Activated T-helper 2 cell treated with anti-CD3 and anti-CD28 coated beads, Interferon-gamma antibody, Interleukin-2, Interleukin-4, amounts not matched to agents 10 μg/mL and 5 μg/mL and 100 μg/mL, durations not matched to agents 14 hours and 24 hours and 36 hours (primary cell): ENCODE measurements at regions not wholly inside any gene's neighbourhood (a gene's known extent, or its start where the extent isn't known, plus 50 kb on each side); places are given as distances from the start of the nearest gene placed in this dataset.

ENCODE experiments used
- DNase-seq: peaks from one replicate; pipeline ENCODE4 v3.0.0; 2021; ENCODE audit warnings: low spot score
- H3K27ac Mint-ChIP-seq: one replicate; pipeline ENCODE4 v1.8.0; 2021; ENCODE audit warnings: mixed read lengths
- H3K27me3 Mint-ChIP-seq: one replicate; pipeline ENCODE4 v1.8.0; 2021; ENCODE audit warnings: low read depth, mixed read lengths
- H3K36me3 Mint-ChIP-seq: one replicate; pipeline ENCODE4 v1.8.0; 2021; ENCODE audit warnings: low read depth, mixed read lengths
- H3K4me1 Mint-ChIP-seq: one replicate; pipeline ENCODE4 v1.8.0; 2021; ENCODE audit warnings: low read depth, mixed read lengths
- H3K4me3 Mint-ChIP-seq: one replicate; pipeline ENCODE4 v1.8.0; 2021; ENCODE audit warnings: low read depth, mild to moderate bottlenecking, moderate library complexity, mixed read lengths
- H3K9me3 Mint-ChIP-seq: one replicate; pipeline ENCODE4 v1.8.0; 2021; ENCODE audit warnings: mixed read lengths
- intact Hi-C: fragments of 100-400 bp; cut with micrococcal nuclease; formaldehyde crosslinking; loops from one replicate; pipeline ENCODE4 v1.15.1; 2023

DNA sequence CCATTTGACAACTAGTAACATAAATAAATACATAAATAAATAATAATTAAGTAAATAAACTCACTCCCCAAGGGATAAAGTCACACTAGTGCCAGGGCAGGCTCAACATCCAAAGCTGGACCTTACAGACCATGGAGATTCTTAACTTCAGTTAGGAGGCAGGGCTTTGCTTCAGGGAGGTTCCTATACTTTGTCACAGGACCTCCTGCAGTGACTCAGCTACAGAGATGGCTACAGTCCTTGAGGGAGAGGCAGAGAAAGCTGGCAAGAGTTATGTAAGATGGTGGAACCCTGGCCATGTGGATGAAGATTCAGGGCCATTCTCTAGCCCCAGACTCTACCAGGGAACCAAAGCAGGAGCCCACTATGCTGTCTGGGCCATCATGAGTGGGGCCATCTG lies 74.1 kb upstream of the CADM1 start:
- Mint-ChIP-seq H3K27ac (no peak overlapping the region), H3K9me3 (no peaks in the 10 kb centered on the region), H3K27me3 (no peaks in the 10 kb centered on the region), H3K4me3 (no peak overlapping the region), H3K4me1 (no peaks in the 10 kb centered on the region), H3K36me3 (no peaks in the 10 kb centered on the region)
- intact Hi-C loops: no loop called here
- DNase-seq: no peak

DNA sequence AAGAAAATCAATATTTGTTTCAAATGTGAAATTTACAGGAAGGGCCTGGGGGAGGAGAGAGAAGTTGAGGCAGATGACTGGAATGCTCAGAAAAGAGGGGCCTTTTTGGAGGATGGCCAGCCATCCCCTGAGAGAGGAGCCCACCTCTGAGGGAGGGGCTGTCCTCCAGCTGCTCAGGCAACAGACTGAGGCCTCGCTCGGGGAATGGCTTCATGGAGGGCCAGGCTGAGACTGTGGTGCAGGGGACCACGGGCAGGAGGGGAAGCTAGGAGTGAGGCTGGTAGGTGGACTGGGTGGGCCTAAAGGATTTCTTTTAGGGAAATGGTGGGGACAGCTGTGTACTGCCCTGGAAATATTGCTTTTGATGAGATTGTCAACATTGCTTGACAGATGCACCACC lies 73.5 kb upstream of the CADM1 start:
- no peak overlapping the region for H3K27ac Mint-ChIP-seq
- no peaks in the 10 kb centered on the region for H3K36me3 Mint-ChIP-seq
- no peak for DNase-seq
- no peaks in the 10 kb centered on the region for H3K9me3 Mint-ChIP-seq
- intact Hi-C loops: no loop called here
- no peak overlapping the region for H3K4me3 Mint-ChIP-seq
- H3K4me1 Mint-ChIP-seq: no peaks in the 10 kb centered on the region
- no peaks in the 10 kb centered on the region for H3K27me3 Mint-ChIP-seq

DNA sequence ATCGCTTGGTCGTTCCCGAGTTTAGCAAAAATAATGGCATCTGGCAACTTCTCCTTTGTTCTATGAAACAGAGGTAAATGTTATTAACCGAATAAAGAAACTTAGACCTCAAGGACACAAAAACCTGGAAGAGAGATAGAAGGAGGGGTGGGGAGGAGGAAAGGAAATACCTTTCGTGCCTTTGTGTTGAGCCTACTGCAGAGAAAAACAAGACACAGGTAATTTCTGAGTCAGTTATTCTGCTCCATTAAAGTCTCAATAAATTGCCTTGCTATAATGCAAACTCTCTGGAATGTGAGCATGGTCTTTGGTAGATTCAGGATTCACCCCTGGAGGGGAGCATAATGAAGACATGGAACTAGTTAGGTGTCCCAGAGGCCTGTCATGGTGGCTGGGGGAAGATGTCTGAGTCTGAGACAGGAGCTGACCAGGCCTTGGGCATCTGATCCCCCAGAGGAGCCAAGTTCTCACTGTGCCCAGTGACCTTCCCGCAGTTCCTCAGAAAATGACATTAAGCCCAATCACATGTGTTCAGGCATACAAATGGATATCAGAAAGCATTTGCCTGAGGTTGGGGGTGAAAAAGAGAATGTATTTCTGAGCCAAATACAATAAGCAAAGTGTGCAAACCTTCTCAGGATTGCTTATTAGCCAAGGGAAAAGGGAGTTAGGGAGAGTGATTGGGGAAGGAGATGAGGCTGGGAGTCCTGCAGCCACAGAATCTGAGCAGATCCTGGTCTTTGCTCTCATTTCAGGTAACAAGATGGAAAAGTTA lies 72.6 kb upstream of the CADM1 start:
- no peak for DNase-seq
- Mint-ChIP-seq H3K27ac (no peak overlapping the region), H3K4me3 (no peak overlapping the region), H3K36me3 (no peaks in the 10 kb centered on the region), H3K27me3 (no peaks in the 10 kb centered on the region), H3K9me3 (no peaks in the 10 kb centered on the region), H3K4me1 (no peaks in the 10 kb centered on the region)
- intact Hi-C loops: no loop called here

DNA sequence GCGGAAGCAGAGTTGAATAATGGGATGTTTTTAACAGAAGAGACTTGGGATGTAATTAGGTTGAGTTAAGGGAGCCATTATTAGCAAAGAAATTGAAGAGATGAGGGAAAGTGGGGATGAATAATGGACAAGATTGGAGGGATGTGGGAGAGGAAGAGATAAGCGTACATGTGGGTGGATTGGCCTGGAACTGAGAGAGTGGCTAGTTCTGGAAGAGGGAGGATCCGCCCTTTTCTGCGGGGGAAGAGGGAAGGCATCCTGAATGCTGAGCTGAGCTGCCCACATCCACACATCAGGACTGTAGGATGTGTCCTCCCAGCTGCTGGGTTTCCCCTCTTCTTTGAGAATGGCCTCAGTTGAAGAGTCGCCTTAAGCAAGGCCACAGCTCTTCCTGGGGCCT lies 68.3 kb upstream of the CADM1 start:
- intact Hi-C loops: no loop called here
- DNase-seq: no peak
- Mint-ChIP-seq H3K36me3 (no peaks in the 10 kb centered on the region), H3K4me1 (no peaks in the 10 kb centered on the region), H3K4me3 (no peak overlapping the region), H3K27me3 (no peaks in the 10 kb centered on the region), H3K27ac (no peak overlapping the region), H3K9me3 (no peaks in the 10 kb centered on the region)

DNA sequence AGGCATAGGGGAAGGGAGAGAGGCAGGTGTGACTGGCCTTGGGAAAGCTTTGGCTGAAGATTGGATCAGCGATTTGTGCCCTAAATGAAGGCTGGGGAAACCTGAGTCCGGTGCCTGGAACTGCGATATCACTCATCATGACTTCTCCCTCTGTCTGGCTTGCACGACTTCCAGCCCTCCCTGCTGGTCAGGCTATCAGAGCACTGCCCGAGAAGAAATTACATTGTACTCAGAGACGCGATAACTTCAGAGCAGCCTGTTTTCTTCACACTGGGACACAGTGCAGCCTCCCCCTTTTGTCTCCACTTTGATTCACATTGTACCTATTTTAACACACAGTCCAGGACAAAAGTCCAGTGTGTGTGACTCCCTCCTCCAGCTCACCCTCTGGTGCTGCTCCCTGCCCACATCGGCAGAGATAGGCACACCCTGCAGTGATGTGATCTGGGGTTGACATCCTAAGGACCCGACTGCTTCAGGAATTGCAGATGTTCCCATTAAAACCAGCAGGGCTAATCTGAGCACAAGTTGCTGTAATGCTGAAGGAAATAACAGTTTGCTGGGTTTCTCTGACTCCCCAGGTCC lies 62.1 kb upstream of the CADM1 start:
- Mint-ChIP-seq H3K27me3 (no peaks in the 10 kb centered on the region), H3K9me3 (no peaks in the 10 kb centered on the region), H3K27ac (no peak overlapping the region), H3K36me3 (no peaks in the 10 kb centered on the region), H3K4me1 (no peaks in the 10 kb centered on the region), H3K4me3 (no peak overlapping the region)
- DNase-seq: no peak
- intact Hi-C loops: no loop called here

DNA sequence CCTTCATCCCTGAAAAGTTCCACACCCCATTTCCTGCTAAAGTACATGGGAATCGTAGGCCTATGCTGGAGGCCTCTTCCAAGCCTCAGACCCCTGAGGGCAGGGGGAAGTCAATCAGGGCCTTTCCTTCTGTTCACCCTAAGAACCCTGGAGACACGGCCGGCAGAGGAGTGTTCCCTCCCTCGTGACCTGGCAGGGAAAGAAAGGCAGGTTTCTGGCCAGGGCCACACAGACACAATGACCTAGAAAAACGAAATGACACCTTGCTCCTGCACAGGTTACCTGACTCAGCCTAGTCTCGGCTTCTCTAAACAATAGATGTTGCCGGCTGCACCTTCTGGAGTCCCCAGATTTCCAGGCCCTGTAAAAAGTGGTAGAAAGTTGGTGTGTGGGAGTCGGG lies 60.6 kb upstream of the CADM1 start:
- Mint-ChIP-seq H3K27me3 (no peaks in the 10 kb centered on the region), H3K27ac (no peak overlapping the region), H3K36me3 (no peaks in the 10 kb centered on the region), H3K4me1 (no peaks in the 10 kb centered on the region), H3K9me3 (no peaks in the 10 kb centered on the region), H3K4me3 (no peak overlapping the region)
- DNase-seq: no peak
- intact Hi-C loops: no loop called here

DNA sequence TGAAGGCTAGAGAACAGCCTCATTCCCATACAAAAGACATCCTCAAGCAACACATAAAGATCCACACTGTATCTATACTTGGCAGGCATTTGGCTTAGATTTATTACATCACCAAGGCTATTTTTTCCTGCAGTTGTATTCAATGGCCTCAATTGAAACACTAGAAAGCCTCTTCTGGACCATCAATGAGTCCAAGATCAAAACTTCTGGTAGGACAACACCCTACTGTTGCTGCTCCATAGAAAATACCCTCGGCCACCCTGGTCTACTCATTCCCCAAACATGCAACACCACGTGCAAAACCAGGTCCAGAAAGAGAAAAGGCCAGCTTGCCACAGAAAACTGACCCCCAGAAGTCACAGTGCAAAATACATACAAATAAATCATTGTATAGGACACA lies 56.9 kb upstream of the CADM1 start:
- Mint-ChIP-seq H3K4me1 (no peaks in the 10 kb centered on the region), H3K36me3 (no peaks in the 10 kb centered on the region), H3K27ac (no peak overlapping the region), H3K4me3 (no peak overlapping the region), H3K27me3 (no peaks in the 10 kb centered on the region), H3K9me3 (no peaks in the 10 kb centered on the region)
- DNase-seq: no peak
- intact Hi-C loops: no loop called here

DNA sequence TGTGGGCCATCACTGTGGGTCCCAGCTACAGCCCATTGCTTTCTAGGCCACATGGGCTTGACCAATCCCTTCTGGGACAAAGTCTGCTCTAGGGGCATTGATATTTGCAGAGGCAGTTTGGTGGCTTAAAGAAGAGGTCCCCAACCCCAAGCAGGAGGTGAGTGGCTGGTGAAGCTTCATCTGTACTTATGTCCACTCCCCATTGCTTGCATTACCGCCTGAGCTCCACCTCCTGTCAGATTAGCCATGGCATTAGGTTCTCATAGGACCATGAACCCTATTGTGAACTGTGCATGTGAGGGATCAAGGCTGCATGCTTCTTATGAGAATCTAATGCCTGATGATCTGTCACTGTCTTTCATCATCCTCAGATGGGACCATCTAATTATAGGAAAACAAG lies 54.4 kb upstream of the CADM1 start:
- DNase-seq: no peak
- Mint-ChIP-seq H3K36me3 (no peaks in the 10 kb centered on the region), H3K27me3 (no peaks in the 10 kb centered on the region), H3K27ac (no peak overlapping the region), H3K4me3 (no peak overlapping the region), H3K9me3 (no peaks in the 10 kb centered on the region), H3K4me1 (no peaks in the 10 kb centered on the region)
- intact Hi-C loops: no loop called here

DNA sequence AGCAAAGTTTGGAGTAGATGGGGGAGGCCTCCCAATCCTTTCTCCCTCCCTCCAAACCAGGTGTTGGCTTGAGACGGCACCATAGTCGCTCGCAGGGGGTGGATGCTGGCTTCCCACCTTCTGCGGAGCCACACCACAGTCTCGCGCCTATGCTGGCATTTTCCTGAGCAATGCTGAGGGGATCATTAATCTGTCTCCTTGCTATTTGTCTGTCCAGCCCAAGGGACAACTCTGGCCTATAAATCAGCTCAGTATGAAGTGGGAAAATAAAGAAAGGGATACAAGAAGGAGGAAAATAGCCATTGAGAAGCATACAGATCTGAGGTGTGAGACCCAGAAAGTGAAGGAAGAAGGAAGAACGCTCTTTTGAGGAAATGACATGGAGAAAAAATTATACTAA lies 53.5 kb upstream of the CADM1 start:
- no peak overlapping the region for H3K4me3 Mint-ChIP-seq
- intact Hi-C loops: no loop called here
- H3K9me3 Mint-ChIP-seq: no peaks in the 10 kb centered on the region
- no peak for DNase-seq
- H3K27me3 Mint-ChIP-seq: no peaks in the 10 kb centered on the region
- H3K36me3 Mint-ChIP-seq: no peaks in the 10 kb centered on the region
- H3K4me1 Mint-ChIP-seq: no peaks in the 10 kb centered on the region
- no peak overlapping the region for H3K27ac Mint-ChIP-seq

DNA sequence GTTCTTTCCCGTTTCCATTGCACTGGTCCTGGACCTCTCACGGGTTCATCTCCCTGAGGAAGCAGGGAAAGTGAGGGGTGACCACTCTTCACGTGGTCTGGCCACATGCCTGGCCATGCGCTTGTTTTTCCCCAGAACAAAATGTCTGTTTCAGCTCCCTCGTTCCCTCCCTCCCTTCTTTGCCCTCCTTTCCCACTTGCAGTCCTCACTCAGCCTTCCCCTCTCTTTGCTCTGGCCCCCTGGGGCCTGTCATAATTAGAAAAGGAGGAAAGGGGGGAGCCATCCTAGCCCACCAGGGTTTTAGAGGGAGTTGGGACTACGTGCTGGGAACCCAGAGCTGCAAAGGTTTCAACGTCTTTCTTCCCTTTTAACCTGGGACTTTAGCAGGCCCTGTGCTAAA lies 52.8 kb upstream of the CADM1 start:
- H3K27me3 Mint-ChIP-seq: no peaks in the 10 kb centered on the region
- no peak for DNase-seq
- H3K27ac Mint-ChIP-seq: no peak overlapping the region
- H3K4me1 Mint-ChIP-seq: no peaks in the 10 kb centered on the region
- intact Hi-C loops: no loop called here
- no peak overlapping the region for H3K4me3 Mint-ChIP-seq
- H3K36me3 Mint-ChIP-seq: no peaks in the 10 kb centered on the region
- H3K9me3 Mint-ChIP-seq: no peaks in the 10 kb centered on the region

DNA sequence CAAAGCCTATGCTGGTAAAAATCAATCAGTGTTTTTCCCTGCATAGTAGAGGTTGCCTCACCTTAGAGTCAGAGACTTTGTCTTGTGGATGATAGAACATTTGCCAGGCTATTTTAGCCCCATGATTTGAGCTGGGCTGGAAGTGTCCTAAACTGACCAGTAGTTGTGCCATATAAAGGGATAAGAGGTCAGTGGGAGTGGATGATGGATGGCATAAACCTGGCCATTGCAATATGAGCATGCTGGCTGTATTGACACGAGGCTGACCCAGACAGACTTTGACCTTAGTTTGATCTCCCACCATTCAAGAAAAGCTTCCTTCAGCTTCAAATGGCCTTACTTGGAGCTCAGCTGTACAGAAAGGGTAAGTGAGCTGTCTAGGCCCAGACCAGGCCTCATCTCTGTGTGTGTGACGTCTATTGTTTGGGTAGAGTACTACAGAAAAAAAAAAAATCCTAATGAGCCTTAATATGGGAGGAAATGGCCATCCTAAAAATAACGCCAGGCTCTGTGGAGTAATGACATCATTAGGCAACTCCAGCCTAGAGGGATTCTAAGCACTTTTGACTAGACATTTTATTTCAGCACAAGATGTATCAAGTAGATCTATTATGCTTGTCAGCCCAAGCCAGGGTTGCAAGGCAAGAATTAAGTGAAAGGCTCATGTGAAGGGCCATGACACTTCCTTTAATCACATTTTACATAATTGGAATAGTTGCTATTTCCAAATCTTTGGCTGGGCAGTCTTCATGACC lies 51.3 kb upstream of the CADM1 start:
- H3K9me3 Mint-ChIP-seq: no peaks in the 10 kb centered on the region
- no peak overlapping the region for H3K4me3 Mint-ChIP-seq
- no peaks in the 10 kb centered on the region for H3K36me3 Mint-ChIP-seq
- intact Hi-C loops: no loop called here
- H3K4me1 Mint-ChIP-seq: no peaks in the 10 kb centered on the region
- no peak overlapping the region for H3K27ac Mint-ChIP-seq
- DNase-seq: no peak
- H3K27me3 Mint-ChIP-seq: no peaks in the 10 kb centered on the region
